Omental fat pad (tissue), 3 donors: ENCODE measurements at regions not wholly inside any gene's neighbourhood (a gene's known extent, or its start where the extent isn't known, plus 50 kb on each side); places are given as distances from the start of the nearest gene placed in this dataset.

ENCODE experiments used
- ATAC-seq: fragments of 150-250 bp; one replicate; pipeline ENCODE4 v1.9.1; 2016; ENCODE audit warnings: mild to moderate bottlenecking, moderate library complexity; ENCODE audit not compliant: low FRiP score
- DNase-seq: peaks from one replicate; pipeline ENCODE4 v3.0.0-alpha.2; 2019; ENCODE audit warnings: low spot score
- TF ChIP-seq, protein P1 (sequence below), 3 donors: fragments of 450-650 bp; IDR thresholded peaks; one replicate each; pipeline ENCODE4 v1.5.1; 2016 to 2017; ENCODE audit warnings: antibody characterized with exemption in 3 of 3, mild to moderate bottlenecking in 3 of 3, moderate library complexity in 2 of 3

DNA sequence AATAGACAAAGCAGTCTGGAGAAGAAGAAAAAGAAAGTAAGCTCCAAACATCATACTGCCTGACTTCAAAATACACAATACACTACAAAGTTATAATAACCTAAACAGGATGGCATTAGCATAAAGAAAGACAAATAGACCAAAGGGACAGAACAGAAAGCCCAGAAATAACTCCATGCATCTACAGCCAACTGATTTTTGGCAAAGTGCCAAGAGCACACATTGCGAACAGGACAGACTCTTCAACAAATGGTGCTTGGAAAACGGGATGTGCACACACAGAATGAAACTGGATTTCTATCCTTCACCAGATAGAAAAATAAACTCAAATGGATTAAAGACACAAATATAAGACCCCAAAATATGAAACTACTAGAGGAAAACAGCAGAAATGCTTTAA, 66.6 kb upstream of the SPATA31E1 start:
- no peak for DNase-seq
- TF ChIP-seq, protein P1, sequence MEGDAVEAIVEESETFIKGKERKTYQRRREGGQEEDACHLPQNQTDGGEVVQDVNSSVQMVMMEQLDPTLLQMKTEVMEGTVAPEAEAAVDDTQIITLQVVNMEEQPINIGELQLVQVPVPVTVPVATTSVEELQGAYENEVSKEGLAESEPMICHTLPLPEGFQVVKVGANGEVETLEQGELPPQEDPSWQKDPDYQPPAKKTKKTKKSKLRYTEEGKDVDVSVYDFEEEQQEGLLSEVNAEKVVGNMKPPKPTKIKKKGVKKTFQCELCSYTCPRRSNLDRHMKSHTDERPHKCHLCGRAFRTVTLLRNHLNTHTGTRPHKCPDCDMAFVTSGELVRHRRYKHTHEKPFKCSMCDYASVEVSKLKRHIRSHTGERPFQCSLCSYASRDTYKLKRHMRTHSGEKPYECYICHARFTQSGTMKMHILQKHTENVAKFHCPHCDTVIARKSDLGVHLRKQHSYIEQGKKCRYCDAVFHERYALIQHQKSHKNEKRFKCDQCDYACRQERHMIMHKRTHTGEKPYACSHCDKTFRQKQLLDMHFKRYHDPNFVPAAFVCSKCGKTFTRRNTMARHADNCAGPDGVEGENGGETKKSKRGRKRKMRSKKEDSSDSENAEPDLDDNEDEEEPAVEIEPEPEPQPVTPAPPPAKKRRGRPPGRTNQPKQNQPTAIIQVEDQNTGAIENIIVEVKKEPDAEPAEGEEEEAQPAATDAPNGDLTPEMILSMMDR (IDR thresholded peaks at IDR 0.05) = no peak
- no peak for ATAC-seq

DNA sequence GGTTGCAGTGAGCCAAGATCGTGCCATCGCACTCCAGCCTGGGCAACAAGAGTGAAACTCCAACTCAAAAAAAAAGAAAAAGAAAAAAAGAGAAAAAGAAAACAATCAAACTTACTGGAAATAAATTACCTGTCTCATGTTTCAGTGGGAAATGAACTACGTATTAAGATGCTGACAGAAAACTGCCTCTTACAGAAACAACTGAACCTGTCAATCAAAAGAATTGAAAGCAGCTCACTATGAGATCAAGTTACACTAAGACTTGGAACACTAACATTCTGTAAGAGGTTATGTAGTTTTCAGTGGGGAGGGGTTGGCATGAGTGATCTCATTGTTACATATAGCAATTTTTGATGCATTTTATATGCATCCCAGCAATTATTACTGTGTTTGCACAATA, 64.4 kb upstream of the SPATA31E1 start:
- TF ChIP-seq, protein P1 (IDR thresholded peaks at IDR 0.05) = no peak
- DNase-seq = no peak
- ATAC-seq = no peak

DNA sequence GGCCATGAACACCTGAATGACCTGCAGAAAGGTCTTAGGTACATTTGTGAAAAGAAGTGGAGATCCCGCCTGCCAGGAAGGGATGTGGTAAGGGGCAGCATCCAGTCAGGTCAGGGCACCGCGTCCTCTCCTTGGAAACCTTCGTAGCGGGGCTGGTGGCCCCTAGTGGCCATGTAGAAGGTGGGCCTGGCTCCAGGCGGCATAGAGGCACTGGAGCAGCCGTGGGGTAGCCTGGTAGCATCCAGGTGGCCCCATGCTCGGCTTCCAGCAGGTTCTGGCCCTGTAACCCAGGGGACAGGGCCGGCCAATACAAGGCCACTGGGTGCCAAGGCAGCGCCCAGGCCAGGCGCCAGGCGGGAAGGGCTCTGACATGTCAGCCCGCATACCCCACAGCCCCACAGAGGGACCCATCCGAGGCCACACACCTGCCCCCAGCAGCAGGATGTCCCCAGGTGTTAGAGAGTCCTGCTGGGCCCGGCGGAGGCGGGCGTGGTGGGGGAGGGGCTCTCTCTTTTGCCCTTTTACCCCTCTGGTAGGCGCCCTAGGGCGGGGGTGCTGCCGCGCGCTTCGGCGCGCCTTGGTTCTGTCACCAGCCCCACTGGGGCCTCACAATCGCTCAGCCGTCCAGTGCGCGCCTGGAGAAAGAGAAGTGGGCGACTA, 58.3 kb upstream of the SPATA31E1 start:
- ATAC-seq (no peak), DNase-seq (no peak)
- TF ChIP-seq, protein P1 (IDR thresholded peaks at IDR 0.05) = no peak

DNA sequence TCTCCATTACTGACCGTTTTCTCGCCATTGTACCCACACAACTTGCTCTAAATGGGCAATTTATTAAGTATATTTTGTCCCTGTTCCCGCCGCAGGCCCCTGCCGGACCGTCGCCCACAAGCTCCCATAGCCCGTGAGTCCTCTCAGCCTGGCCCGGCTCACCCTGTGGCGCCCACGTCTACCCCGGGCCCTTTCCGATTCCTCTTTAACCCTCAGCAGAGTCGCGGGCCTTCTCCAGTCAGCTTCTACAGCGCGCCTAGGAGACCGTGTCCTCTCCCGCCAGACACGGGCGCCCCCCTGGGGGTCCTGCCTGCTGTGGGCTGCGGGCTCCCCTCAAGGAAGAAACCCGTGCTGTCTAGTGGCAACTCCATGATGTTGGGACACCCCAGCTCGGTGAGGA, 57.8 kb upstream of the SPATA31E1 start:
- ATAC-seq (peak; percentile 13), DNase-seq (no peak)
- TF ChIP-seq, protein P1 (IDR thresholded peaks at IDR 0.05) = no peak

DNA sequence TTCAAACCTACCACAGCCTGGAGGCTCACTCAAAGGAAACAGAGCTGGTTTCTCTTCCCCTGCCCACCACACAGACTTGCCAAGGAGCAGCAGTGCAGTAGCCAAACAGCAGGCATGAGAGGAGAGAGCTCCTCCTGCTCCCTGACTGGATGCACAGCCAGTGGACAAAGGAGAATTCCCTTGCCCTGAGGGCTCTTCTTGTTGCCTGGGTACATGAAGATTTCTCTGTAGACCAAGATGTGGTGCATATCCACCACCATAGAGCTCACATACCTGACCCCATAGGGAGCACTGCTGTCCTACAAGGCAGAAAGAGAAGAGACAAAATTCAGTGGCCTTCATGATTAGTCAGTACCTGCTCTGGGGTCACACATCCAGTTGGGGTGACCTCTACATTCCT, 56.3 kb upstream of the SPATA31E1 start:
- TF ChIP-seq, protein P1 (IDR thresholded peaks at IDR 0.05) = no peak
- DNase-seq (no peak), ATAC-seq (no peak)

DNA sequence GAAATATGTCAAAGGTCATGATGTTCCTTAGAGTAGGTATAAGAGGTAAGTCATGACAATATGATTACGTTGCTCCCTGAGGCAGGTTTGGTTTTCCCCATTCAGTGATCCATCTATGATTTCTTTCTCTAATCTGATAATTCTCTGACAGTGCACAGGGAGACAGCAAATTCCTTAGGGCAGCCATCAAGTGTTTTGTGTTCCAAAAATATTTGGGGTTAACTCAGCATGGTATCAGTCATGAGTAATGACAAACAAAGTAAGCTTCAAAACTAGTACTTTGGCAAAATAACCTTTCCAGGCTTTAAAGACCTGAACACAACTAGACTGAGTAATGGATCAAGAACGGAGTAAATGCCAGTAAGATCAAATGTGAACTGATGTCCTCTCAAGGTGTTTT, 55.3 kb upstream of the SPATA31E1 start:
- ATAC-seq (no peak), DNase-seq (no peak)
- TF ChIP-seq, protein P1 (IDR thresholded peaks at IDR 0.05) = no peak

DNA sequence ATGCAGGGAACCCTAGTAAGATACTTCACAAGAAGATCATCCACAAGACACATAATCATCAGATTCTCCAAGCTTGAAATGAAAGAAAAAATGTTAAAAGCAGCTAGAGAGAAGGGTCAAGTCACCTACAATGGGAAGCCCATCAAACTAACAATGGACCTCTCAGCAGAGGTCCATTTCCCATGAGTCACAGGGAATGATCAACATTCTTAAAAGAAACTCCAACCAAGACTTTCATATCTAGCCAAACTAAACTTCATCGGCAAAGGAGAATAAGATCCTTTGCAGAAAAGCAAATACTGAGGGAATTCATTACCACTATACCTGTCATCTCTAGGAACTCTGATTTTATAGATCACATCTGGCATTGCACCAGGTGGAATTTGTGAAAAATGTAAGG, 52.9 kb upstream of the SPATA31E1 start:
- TF ChIP-seq, protein P1 (IDR thresholded peaks at IDR 0.05) = no peak
- DNase-seq (no peak), ATAC-seq (no peak)
